ENCODE measurements at regions not wholly inside any gene's neighbourhood (a gene's known extent, or its start where the extent isn't known, plus 50 kb on each side); places are given as distances from the start of the nearest gene placed in this dataset.
"Not testable (repeated sequence)": the region's sequence is repeated elsewhere in the genome, so short reads cannot be mapped to it uniquely, and the experiment has no call there.

DNA sequence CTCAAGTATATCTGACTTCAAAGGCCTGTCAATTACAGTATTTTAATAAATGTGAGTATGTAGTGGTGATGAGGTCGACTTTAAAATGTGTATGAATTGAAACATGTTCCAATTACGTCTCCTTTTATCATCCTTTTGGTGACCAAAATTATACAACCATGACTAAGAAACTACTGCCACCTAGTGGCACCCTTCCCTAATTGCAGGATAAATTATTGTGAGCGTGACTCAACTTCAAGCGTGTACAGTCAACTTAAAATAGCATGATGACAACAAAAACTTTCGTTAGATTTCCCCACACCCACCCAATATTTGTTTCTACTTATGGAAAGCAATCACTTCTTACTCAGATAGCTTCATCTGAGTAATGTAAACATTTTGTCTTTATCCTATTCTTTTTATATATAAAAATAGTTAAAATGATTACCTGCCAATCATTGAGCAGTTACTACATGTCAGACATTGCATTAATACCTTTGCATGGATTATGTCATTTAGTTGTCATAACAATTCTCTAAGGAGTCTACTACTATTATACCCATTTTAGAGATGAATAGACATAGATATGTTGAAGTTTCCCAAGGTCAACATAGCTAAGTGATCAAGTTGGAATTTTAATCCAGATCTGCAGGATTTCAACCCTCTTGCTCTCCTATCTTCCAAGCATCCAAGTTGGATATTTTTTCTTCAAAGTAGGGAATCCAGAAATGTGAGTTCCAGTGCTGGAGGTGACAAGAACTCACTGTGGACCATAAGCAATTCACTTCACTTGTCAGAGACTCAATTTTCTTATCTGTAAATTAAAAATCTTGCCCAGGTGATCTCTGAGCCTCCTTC, 106.0 kb downstream of the MEX3B start:
- no peaks in the 10 kb centered on the region for H3K36me3 ChIP-seq (ENCODE audit: control insufficient read depth, insufficient read depth, low read length)
- no peaks in the 10 kb centered on the region for H3K9me3 ChIP-seq (ENCODE audit: control insufficient read depth, low read length)
- peaks cover 5% of the 10 kb centered on the region for H3K4me1 ChIP-seq (ENCODE audit: control insufficient read depth, insufficient read depth, low read length, poor library complexity, severe bottlenecking)
- WGBS, 2 experiments (ENCODE audit: insufficient coverage in 2 of 2) = 20 to 58% methylated on average over 1 to 3 of the region's 5 CpGs
- H3K27ac ChIP-seq (ENCODE audit: low read depth, low read length, severe bottlenecking) = no peak overlapping the region
- no peak overlapping the region for H3K4me3 ChIP-seq (ENCODE audit: extremely low read depth, insufficient read depth, low read length, poor library complexity, severe bottlenecking)

DNA sequence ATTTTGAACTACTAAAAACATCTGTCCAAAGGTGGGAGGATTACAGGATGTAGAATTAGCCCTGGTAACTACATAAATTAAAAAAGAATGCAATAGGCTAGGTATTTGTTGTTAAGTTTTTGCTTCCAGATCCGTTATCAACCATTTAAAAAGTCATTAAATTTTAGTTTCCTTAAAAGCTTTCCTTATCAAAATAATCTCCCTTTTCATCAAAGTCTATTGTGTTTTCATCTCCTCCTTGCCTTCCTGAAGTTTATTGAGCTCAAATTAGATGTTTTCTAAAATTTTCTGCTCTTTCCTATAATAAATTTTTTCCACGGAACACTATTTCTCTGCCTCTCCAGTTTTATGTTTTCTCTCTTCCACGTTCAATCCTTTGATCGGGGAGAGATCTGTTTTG, 108.6 kb downstream of the MEX3B start:
- peaks cover 5% of the 10 kb centered on the region for H3K4me1 ChIP-seq (ENCODE audit: control insufficient read depth, insufficient read depth, low read length, poor library complexity, severe bottlenecking)
- no peak overlapping the region for H3K27ac ChIP-seq (ENCODE audit: low read depth, low read length, severe bottlenecking)
- no peaks in the 10 kb centered on the region for H3K9me3 ChIP-seq (ENCODE audit: control insufficient read depth, low read length)
- no peak overlapping the region for H3K4me3 ChIP-seq (ENCODE audit: extremely low read depth, insufficient read depth, low read length, poor library complexity, severe bottlenecking)
- no peaks in the 10 kb centered on the region for H3K36me3 ChIP-seq (ENCODE audit: control insufficient read depth, insufficient read depth, low read length)
- 87 to 100% methylated on average over 3 of the region's 4 CpGs for WGBS, 2 experiments (ENCODE audit: insufficient coverage in 2 of 2)

DNA sequence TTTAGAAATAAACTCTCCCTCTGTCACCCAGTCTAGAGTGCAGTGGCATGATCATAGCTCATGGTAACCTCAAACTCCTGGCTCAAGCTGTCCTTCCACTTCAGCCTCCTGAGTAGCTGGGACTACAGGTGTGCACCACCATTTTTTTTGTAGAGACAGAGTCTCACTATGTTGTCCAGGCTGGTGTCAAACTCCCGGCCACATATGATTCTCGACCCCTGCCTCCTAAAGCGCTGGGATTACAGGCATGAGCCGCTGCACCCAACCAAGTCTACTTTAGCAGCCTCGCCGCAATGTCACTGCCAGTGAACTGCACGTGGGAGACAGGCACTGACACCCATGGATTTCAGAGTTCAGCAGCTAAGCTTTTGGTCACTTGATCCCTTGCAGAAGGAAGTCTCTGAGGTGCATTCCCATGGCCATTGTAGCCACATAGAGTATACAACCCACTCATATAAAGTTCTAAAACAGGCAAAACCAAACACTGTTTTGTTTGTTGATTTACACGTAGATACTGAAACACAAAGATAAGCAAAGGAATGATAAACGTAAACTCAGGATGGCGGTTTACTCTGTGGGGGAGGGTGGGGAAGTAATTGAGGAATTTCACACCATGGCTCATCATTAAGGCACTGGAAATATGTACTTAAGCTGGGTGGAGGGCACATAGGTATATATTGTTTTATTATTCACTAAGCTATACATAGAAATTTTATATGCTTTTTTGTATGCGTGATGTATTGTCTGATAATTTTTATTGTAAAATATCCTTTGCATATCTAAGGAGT, 115.0 kb downstream of the MEX3B start:
- no peaks in the 10 kb centered on the region for H3K9me3 ChIP-seq (ENCODE audit: control insufficient read depth, low read length)
- WGBS, 2 experiments (ENCODE audit: insufficient coverage in 2 of 2) = 85 to 96% methylated on average over 9 to 10 of the region's 11 CpGs
- H3K4me1 ChIP-seq (ENCODE audit: control insufficient read depth, insufficient read depth, low read length, poor library complexity, severe bottlenecking) = no peaks in the 10 kb centered on the region
- no peak overlapping the region for H3K27ac ChIP-seq (ENCODE audit: low read depth, low read length, severe bottlenecking)
- H3K4me3 ChIP-seq (ENCODE audit: extremely low read depth, insufficient read depth, low read length, poor library complexity, severe bottlenecking) = no peak overlapping the region
- H3K36me3 ChIP-seq (ENCODE audit: control insufficient read depth, insufficient read depth, low read length) = no peaks in the 10 kb centered on the region

DNA sequence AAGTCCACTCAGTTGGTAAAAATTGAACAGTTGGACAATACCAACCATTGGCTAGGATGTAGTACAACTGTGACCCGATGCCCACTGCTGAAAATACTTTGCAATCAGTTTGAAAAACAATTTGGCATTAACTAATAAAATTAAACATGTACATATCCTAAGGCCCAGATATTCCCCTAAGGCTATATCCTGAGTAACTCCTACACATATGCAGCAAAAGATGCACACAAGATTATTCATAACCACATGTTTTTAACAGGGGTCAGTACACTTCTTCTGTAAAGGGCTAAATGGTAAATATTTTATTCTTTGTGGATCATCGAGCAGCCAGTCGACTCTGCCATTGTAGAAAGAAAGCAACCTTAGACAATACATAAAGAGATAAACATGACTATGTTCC, 116.3 kb downstream of the MEX3B start:
- Histone ChIP-seq H3K4me1 (ENCODE audit: control insufficient read depth, insufficient read depth, low read length, poor library complexity, severe bottlenecking) (no peaks in the 10 kb centered on the region), H3K27ac (ENCODE audit: low read depth, low read length, severe bottlenecking) (no peak overlapping the region), H3K9me3 (ENCODE audit: control insufficient read depth, low read length) (no peaks in the 10 kb centered on the region), H3K36me3 (ENCODE audit: control insufficient read depth, insufficient read depth, low read length) (no peaks in the 10 kb centered on the region), H3K4me3 (ENCODE audit: extremely low read depth, insufficient read depth, low read length, poor library complexity, severe bottlenecking) (no peak overlapping the region)
- 100% methylated on average over 2 of the region's 3 CpGs; no CpG with 5 or more reads in 1 of the 2 experiments for WGBS, 2 experiments (ENCODE audit: insufficient coverage in 2 of 2)

DNA sequence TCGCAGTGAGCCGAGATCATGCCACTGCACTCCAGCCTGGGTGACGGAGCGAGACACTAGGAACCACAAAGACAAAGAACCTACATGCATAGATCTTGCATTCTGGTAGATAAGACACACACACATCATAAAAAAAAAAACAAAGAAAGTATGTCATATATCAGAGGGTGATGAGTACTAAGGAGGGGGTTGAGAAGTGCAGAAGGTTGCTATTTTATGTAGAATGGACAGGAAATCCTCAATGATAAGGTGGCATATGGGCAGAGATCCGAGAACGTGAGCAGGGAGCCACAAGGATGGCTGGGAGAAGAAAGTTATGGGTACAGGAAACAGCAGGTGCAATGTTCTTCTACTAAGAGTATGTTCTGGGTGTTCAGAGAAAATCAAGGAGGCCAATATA, 118.8 kb downstream of the MEX3B start:
- H3K4me3 ChIP-seq (ENCODE audit: extremely low read depth, insufficient read depth, low read length, poor library complexity, severe bottlenecking) = no peak overlapping the region
- H3K9me3 ChIP-seq (ENCODE audit: control insufficient read depth, low read length) = no peaks in the 10 kb centered on the region
- no peaks in the 10 kb centered on the region for H3K4me1 ChIP-seq (ENCODE audit: control insufficient read depth, insufficient read depth, low read length, poor library complexity, severe bottlenecking)
- no peak overlapping the region for H3K27ac ChIP-seq (ENCODE audit: low read depth, low read length, severe bottlenecking)
- 83 to 93% methylated on average over 2 to 4 of the region's 6 CpGs for WGBS, 2 experiments (ENCODE audit: insufficient coverage in 2 of 2)
- H3K36me3 ChIP-seq (ENCODE audit: control insufficient read depth, insufficient read depth, low read length) = no peaks in the 10 kb centered on the region

DNA sequence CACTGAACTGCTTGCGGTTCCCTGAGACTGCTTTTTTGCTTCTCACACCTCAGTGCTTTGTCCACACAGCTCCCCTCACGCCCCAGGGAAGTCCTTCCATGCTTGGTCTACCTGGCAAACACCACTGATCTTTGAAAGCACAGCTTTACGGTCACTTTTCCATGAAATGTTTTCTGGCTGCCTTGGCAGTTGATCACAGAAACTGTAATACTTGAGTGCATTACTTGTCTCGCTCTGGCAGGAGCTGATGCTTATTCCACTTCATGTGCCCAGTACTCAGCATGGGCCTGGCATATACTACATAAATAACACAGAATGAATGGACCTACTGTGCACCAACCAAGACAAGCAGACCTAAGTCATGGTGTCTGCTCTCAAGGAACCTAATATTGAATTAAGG, 121.1 kb downstream of the MEX3B start:
- Histone ChIP-seq H3K9me3 (ENCODE audit: control insufficient read depth, low read length) (peaks cover 7% of the 10 kb centered on the region), H3K4me1 (ENCODE audit: control insufficient read depth, insufficient read depth, low read length, poor library complexity, severe bottlenecking) (no peaks in the 10 kb centered on the region), H3K4me3 (ENCODE audit: extremely low read depth, insufficient read depth, low read length, poor library complexity, severe bottlenecking) (no peak overlapping the region), H3K27ac (ENCODE audit: low read depth, low read length, severe bottlenecking) (no peak overlapping the region), H3K36me3 (ENCODE audit: control insufficient read depth, insufficient read depth, low read length) (no peaks in the 10 kb centered on the region)
- WGBS, 2 experiments (ENCODE audit: insufficient coverage in 2 of 2) = 86 to 98% methylated on average over 3 to 4 of the region's 4 CpGs

DNA sequence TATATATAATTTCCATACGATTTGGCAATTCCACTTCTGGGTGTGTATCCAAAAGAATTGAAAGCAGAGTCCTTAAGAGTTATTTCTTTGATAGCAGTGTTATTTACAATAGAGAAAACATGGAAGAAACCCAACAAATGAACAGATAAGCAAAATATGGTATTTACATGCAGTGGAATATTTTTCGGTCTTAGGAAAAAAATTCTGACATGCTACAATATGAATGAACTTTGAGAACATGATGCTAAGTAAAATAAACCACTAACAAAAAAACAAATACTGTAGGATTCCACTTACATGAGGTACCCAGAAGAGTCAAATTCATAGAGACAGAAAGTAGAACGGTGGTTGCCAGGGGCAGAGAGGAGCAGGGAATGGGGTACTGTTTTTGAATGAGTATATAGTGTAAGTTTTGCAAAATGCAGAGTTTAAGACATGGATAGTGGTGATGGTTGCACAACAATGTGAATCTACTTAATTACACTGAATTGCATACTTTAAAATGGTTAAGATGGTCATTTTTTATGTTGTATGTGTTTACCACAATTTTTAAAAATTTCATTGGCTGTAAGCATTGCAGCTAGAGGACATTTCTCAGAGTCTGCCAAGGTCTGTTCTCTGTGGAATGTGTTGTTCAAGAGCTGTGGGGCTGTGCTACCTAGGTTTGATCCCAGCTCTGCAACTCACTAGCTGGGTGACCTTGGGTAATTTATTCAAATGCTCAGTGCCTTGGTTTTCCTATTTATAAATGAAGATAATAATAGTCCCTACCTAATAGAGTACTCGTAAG, 122.1 kb downstream of the MEX3B start:
- Histone ChIP-seq H3K27ac (ENCODE audit: low read depth, low read length, severe bottlenecking) (no peak overlapping the region), H3K9me3 (ENCODE audit: control insufficient read depth, low read length) (peaks cover 10% of the 10 kb centered on the region), H3K4me3 (ENCODE audit: extremely low read depth, insufficient read depth, low read length, poor library complexity, severe bottlenecking) (no peak overlapping the region), H3K4me1 (ENCODE audit: control insufficient read depth, insufficient read depth, low read length, poor library complexity, severe bottlenecking) (no peaks in the 10 kb centered on the region), H3K36me3 (ENCODE audit: control insufficient read depth, insufficient read depth, low read length) (no peaks in the 10 kb centered on the region)
- 80% methylated on average over 1 of the region's 4 CpGs; no CpG with 5 or more reads in 1 of the 2 experiments for WGBS, 2 experiments (ENCODE audit: insufficient coverage in 2 of 2)

DNA sequence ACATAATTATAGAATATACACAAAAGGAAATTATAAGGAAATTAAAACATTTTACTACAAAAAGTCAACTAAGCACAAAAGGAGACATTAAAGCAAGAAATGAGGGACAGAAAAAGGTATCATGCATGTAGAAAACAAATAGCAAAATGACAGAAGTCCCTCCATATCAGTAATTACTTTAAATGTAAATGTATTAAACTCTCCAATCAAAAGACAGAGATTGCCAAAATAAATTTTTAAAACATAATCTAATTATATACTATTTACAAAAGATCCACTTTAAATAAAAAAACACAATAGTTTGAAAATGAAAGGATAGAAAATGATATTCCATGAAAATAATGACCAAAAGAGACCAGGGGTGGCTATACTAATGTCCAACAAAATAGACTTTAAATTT, 123.7 kb downstream of the MEX3B start:
- Histone ChIP-seq H3K4me1 (ENCODE audit: control insufficient read depth, insufficient read depth, low read length, poor library complexity, severe bottlenecking) (no peaks in the 10 kb centered on the region), H3K4me3 (ENCODE audit: extremely low read depth, insufficient read depth, low read length, poor library complexity, severe bottlenecking) (no peak overlapping the region), H3K9me3 (ENCODE audit: control insufficient read depth, low read length) (peaks cover 17% of the 10 kb centered on the region), H3K27ac (ENCODE audit: low read depth, low read length, severe bottlenecking) (no peak overlapping the region), H3K36me3 (ENCODE audit: control insufficient read depth, insufficient read depth, low read length) (no peaks in the 10 kb centered on the region)

DNA sequence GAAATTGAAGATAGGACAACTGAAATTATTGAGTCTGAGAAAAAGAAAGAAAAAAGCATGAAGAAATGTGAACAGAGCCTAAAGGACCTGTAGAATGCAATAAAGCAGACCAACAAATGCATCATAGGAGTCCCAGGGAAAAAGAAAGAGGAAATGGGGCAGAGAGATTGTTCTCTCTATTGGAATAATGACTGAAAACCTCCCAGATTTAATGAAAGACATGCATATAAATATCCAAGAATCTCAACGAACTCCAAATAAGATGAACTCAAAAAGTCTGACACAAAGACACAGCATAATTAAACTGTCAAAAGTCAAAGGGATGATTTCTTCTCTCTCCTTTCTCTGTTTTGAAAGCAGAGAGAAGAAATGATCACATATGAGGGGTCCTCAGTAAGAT, 124.7 kb downstream of the MEX3B start:
- no peak overlapping the region for H3K4me3 ChIP-seq (ENCODE audit: extremely low read depth, insufficient read depth, low read length, poor library complexity, severe bottlenecking)
- H3K36me3 ChIP-seq (ENCODE audit: control insufficient read depth, insufficient read depth, low read length) = no peaks in the 10 kb centered on the region
- no peak overlapping the region for H3K27ac ChIP-seq (ENCODE audit: low read depth, low read length, severe bottlenecking)
- no CpG with 5 or more reads among the region's 1 CpG for WGBS, 2 experiments (ENCODE audit: insufficient coverage in 2 of 2)
- no peaks in the 10 kb centered on the region for H3K4me1 ChIP-seq (ENCODE audit: control insufficient read depth, insufficient read depth, low read length, poor library complexity, severe bottlenecking)
- H3K9me3 ChIP-seq (ENCODE audit: control insufficient read depth, low read length) = peaks cover 17% of the 10 kb centered on the region

DNA sequence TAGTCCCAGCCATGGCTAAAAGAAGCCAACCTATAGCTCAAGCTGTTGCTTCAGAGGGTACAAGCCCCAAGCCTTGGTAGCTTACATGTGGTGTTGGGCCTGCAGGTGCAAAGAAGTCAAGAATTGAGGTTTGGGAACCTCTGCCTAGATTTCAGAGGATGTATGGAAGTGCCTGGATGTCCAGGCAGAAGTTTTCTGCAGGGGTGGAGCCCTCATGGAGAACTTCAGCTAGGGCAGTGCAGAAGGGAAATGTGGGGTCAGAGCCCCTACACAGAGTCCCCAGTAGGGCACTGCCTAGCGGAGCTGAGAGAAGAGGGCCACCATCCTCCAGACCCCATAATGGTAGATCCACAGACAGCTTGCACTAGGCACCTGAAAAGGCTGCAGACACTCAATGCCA, 127.1 kb downstream of the MEX3B start:
- H3K4me1 ChIP-seq (ENCODE audit: control insufficient read depth, insufficient read depth, low read length, poor library complexity, severe bottlenecking); H3K27ac ChIP-seq (ENCODE audit: low read depth, low read length, severe bottlenecking); H3K36me3 ChIP-seq (ENCODE audit: control insufficient read depth, insufficient read depth, low read length); H3K4me3 ChIP-seq (ENCODE audit: extremely low read depth, insufficient read depth, low read length, poor library complexity, severe bottlenecking): not testable (repeated sequence)
- H3K9me3 ChIP-seq (ENCODE audit: control insufficient read depth, low read length) = peaks cover 17% of the 10 kb centered on the region
- WGBS, 2 experiments (ENCODE audit: insufficient coverage in 2 of 2) = 83% methylated on average over 1 of the region's 1 CpG; no CpG with 5 or more reads in 1 of the 2 experiments
